ENCODE measurements at regions not wholly inside any gene's neighbourhood (a gene's known extent, or its start where the extent isn't known, plus 50 kb on each side); places are given as distances from the start of the nearest gene placed in this dataset.

- Histone ChIP-seq H3K9me3 (ENCODE audit: control insufficient read depth in 2 of 2, low read length in 2 of 2) (no peaks in the 10 kb centered on the region), H3K36me3 (ENCODE audit: control insufficient read depth in 2 of 2, insufficient read depth in 2 of 2, low read length in 2 of 2) (no peaks in the 10 kb centered on the region), H3K27me3 (ENCODE audit: control insufficient read depth in 1 of 2, insufficient read depth in 2 of 2, low read length in 2 of 2) (no peaks in the 10 kb centered on the region), H3K4me3 (ENCODE audit: low read length in 2 of 2) (no peak overlapping the region), H3K9ac (ENCODE audit: low read length in 2 of 2) (no peak overlapping the region), H3K27ac (ENCODE audit: low read length) (no peak overlapping the region), H3K4me1 (ENCODE audit: control insufficient read depth, insufficient read depth, low read length) (peaks cover 34% of the 10 kb centered on the region)
Observed at GRCh38 chr5:135248801-135249231, 150.2 kb downstream of the MACROH2A1 start.

- H3K4me1 ChIP-seq (ENCODE audit: control insufficient read depth, insufficient read depth, low read length): peaks cover 50% of the 10 kb centered on the region
- H3K4me3 ChIP-seq (ENCODE audit: low read length in 2 of 2): no peak overlapping the region
Observed at GRCh38 chr5:135246923-135247795, 151.9 kb downstream of the MACROH2A1 start.

GRCh38 chr5:135246605-135246922 lies 152.5 kb downstream of the MACROH2A1 start:
- H3K9ac ChIP-seq (ENCODE audit: low read length in 2 of 2): no peak overlapping the region
- H3K36me3 ChIP-seq (ENCODE audit: control insufficient read depth in 2 of 2, insufficient read depth in 2 of 2, low read length in 2 of 2): no peaks in the 10 kb centered on the region
- H3K27me3 ChIP-seq (ENCODE audit: control insufficient read depth in 1 of 2, insufficient read depth in 2 of 2, low read length in 2 of 2): no peaks in the 10 kb centered on the region
- H3K4me1 ChIP-seq (ENCODE audit: control insufficient read depth, insufficient read depth, low read length): peaks cover 56% of the 10 kb centered on the region
- no peak overlapping the region for H3K27ac ChIP-seq (ENCODE audit: low read length)
- H3K4me3 ChIP-seq (ENCODE audit: low read length in 2 of 2): no peak overlapping the region
- H3K9me3 ChIP-seq (ENCODE audit: control insufficient read depth in 2 of 2, low read length in 2 of 2): no peaks in the 10 kb centered on the region

More at GRCh38 chr5:135246923-135247795, 151.9 kb downstream of the MACROH2A1 start:
- no peak overlapping the region for H3K27ac ChIP-seq (ENCODE audit: low read length)
- no peaks in the 10 kb centered on the region for H3K36me3 ChIP-seq (ENCODE audit: control insufficient read depth in 2 of 2, insufficient read depth in 2 of 2, low read length in 2 of 2)
- no peaks in the 10 kb centered on the region for H3K9me3 ChIP-seq (ENCODE audit: control insufficient read depth in 2 of 2, low read length in 2 of 2)
- H3K9ac ChIP-seq (ENCODE audit: low read length in 2 of 2): no peak overlapping the region
- H3K27me3 ChIP-seq (ENCODE audit: control insufficient read depth in 1 of 2, insufficient read depth in 2 of 2, low read length in 2 of 2): no peaks in the 10 kb centered on the region

GRCh38 chr5:135245521-135246499 lies 153.2 kb downstream of the MACROH2A1 start:
- Histone ChIP-seq H3K27me3 (ENCODE audit: control insufficient read depth in 1 of 2, insufficient read depth in 2 of 2, low read length in 2 of 2) (no peaks in the 10 kb centered on the region), H3K9me3 (ENCODE audit: control insufficient read depth in 2 of 2, low read length in 2 of 2) (no peaks in the 10 kb centered on the region), H3K36me3 (ENCODE audit: control insufficient read depth in 2 of 2, insufficient read depth in 2 of 2, low read length in 2 of 2) (no peaks in the 10 kb centered on the region), H3K4me1 (ENCODE audit: control insufficient read depth, insufficient read depth, low read length) (peaks cover 59% of the 10 kb centered on the region), H3K27ac (ENCODE audit: low read length) (no peak overlapping the region), H3K9ac (ENCODE audit: low read length in 2 of 2) (no peak overlapping the region), H3K4me3 (ENCODE audit: low read length in 2 of 2) (no peak overlapping the region)

DNA sequence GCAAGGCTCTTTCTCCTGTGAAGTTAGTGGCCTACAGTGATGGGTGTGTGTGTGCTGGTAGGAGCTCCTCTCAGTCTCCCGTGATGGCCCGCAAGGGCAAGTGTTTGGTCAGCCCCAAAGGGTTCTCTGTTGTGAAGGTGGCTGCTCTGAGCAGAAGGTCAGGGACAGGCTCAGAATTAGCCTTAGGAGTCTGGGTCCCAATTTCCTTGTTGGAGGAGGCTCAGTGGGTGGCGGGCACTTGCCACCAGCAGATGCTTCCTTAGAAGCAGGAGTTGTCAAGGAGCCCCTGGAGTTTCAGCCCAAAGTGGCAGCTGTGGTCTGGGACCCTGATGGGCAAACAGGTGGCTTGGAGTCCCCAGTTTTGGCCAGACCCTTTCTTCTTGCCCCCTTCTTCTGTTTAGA lies 154.4 kb downstream of the MACROH2A1 start:
- Histone ChIP-seq H3K36me3 (ENCODE audit: control insufficient read depth in 2 of 2, insufficient read depth in 2 of 2, low read length in 2 of 2) (no peaks in the 10 kb centered on the region), H3K9me3 (ENCODE audit: control insufficient read depth in 2 of 2, low read length in 2 of 2) (no peaks in the 10 kb centered on the region), H3K27me3 (ENCODE audit: control insufficient read depth in 1 of 2, insufficient read depth in 2 of 2, low read length in 2 of 2) (no peaks in the 10 kb centered on the region), H3K27ac (ENCODE audit: low read length) (peak overlapping the region; percentile 80), H3K9ac (ENCODE audit: low read length in 2 of 2) (no peak overlapping the region), H3K4me3 (ENCODE audit: low read length in 2 of 2) (no peak overlapping the region), H3K4me1 (ENCODE audit: control insufficient read depth, insufficient read depth, low read length) (peaks cover 69% of the 10 kb centered on the region)

- Histone ChIP-seq H3K27ac (ENCODE audit: low read length) (peak overlapping the region; percentile 80), H3K4me1 (ENCODE audit: control insufficient read depth, insufficient read depth, low read length) (peaks cover 78% of the 10 kb centered on the region), H3K36me3 (ENCODE audit: control insufficient read depth in 2 of 2, insufficient read depth in 2 of 2, low read length in 2 of 2) (no peaks in the 10 kb centered on the region), H3K27me3 (ENCODE audit: control insufficient read depth in 1 of 2, insufficient read depth in 2 of 2, low read length in 2 of 2) (no peaks in the 10 kb centered on the region), H3K9me3 (ENCODE audit: control insufficient read depth in 2 of 2, low read length in 2 of 2) (no peaks in the 10 kb centered on the region), H3K4me3 (ENCODE audit: low read length in 2 of 2) (peak overlapping the region in 1 of 2 donors; percentile 44), H3K9ac (ENCODE audit: low read length in 2 of 2) (no peak overlapping the region)
Observed at GRCh38 chr5:135243556-135244285, 155.3 kb downstream of the MACROH2A1 start.

GRCh38 chr5:135242866-135243555 lies 156.0 kb downstream of the MACROH2A1 start:
- Histone ChIP-seq H3K9ac (ENCODE audit: low read length in 2 of 2) (no peak overlapping the region), H3K4me1 (ENCODE audit: control insufficient read depth, insufficient read depth, low read length) (peaks cover 80% of the 10 kb centered on the region), H3K27me3 (ENCODE audit: control insufficient read depth in 1 of 2, insufficient read depth in 2 of 2, low read length in 2 of 2) (no peaks in the 10 kb centered on the region), H3K27ac (ENCODE audit: low read length) (peak overlapping the region; percentile 80), H3K9me3 (ENCODE audit: control insufficient read depth in 2 of 2, low read length in 2 of 2) (no peaks in the 10 kb centered on the region), H3K36me3 (ENCODE audit: control insufficient read depth in 2 of 2, insufficient read depth in 2 of 2, low read length in 2 of 2) (no peaks in the 10 kb centered on the region), H3K4me3 (ENCODE audit: low read length in 2 of 2) (peak overlapping the region in 1 of 2 donors; percentile 44)

GRCh38 chr5:135242021-135242865 lies 156.8 kb downstream of the MACROH2A1 start:
- H3K4me3 ChIP-seq (ENCODE audit: low read length in 2 of 2): peak overlapping the region in 1 of 2 donors; percentile 35
- peak overlapping the region; percentile 80 for H3K27ac ChIP-seq (ENCODE audit: low read length)
- H3K9ac ChIP-seq (ENCODE audit: low read length in 2 of 2): no peak overlapping the region
- no peaks in the 10 kb centered on the region for H3K9me3 ChIP-seq (ENCODE audit: control insufficient read depth in 2 of 2, low read length in 2 of 2)
- H3K4me1 ChIP-seq (ENCODE audit: control insufficient read depth, insufficient read depth, low read length): peaks cover 85% of the 10 kb centered on the region
- H3K36me3 ChIP-seq (ENCODE audit: control insufficient read depth in 2 of 2, insufficient read depth in 2 of 2, low read length in 2 of 2): no peaks in the 10 kb centered on the region
- H3K27me3 ChIP-seq (ENCODE audit: control insufficient read depth in 1 of 2, insufficient read depth in 2 of 2, low read length in 2 of 2): no peaks in the 10 kb centered on the region

DNA sequence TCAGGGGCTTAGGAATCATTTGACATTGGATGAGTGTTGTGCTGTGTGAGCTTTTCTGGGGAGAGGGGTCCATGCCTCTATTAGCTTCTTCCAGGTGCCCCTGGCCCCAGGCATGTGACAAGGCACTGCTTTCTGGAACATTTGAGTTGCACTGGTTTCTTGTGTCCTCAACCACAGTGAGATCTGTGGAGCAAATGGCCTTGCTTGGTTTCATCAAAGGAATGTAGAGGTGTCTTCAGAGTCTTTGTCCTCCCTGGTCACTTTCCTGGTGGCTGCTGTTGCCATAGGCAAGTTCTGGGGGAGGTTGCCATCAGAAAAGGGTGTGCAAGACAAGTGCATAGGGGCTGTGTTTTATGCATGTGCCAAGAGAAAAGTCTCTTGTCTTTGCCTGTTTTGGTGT lies 157.5 kb downstream of the MACROH2A1 start:
- Histone ChIP-seq H3K36me3 (ENCODE audit: control insufficient read depth in 2 of 2, insufficient read depth in 2 of 2, low read length in 2 of 2) (no peaks in the 10 kb centered on the region), H3K4me3 (ENCODE audit: low read length in 2 of 2) (peak overlapping the region in 1 of 2 donors; percentile 35), H3K4me1 (ENCODE audit: control insufficient read depth, insufficient read depth, low read length) (peaks cover 84% of the 10 kb centered on the region), H3K9me3 (ENCODE audit: control insufficient read depth in 2 of 2, low read length in 2 of 2) (no peaks in the 10 kb centered on the region), H3K27me3 (ENCODE audit: control insufficient read depth in 1 of 2, insufficient read depth in 2 of 2, low read length in 2 of 2) (no peaks in the 10 kb centered on the region), H3K27ac (ENCODE audit: low read length) (no peak overlapping the region), H3K9ac (ENCODE audit: low read length in 2 of 2) (no peak overlapping the region)
